ENCODE measurements at regions not wholly inside any gene's neighbourhood (a gene's known extent, or its start where the extent isn't known, plus 50 kb on each side); places are given as distances from the start of the nearest gene placed in this dataset.
A peak's percentile ranks its signal among the peaks of the same experiment; 100 is the strongest.
"Not testable (repeated sequence)": the region's sequence is repeated elsewhere in the genome, so short reads cannot be mapped to it uniquely, and the experiment has no call there.

DNA sequence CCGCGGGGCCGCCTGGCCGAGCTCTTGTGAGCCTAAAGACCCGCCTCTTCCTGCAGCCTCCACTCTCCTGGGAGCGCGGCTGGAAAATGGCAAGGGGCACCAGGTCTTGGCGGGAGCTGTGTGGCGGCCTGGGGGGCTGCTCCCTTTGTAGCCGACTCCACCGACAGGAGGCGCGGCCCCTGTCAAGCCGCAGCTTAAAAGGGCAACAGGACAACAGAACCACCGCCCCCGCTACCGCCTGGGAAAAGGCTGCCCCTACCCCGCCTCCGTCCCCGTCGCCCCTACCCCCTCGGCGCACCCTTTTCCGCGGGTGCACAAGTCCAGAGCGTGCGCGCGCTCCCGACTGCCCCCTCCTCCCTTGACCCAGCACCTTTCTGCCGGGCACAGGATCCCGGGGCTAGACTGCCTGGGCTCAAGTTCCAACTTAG lies 60.3 kb downstream of the GOLGA8K start:
- H3K4me1 ChIP-seq; H3K36me3 ChIP-seq (replicated peaks); H3K9me3 ChIP-seq; in situ Hi-C loops (cut with MboI; ENCODE audit: low sequenced_read_pairs); H3K27me3 ChIP-seq (ENCODE audit: low read depth): not testable (repeated sequence)
- peak overlapping the region; percentile 19 for H3K4me3 ChIP-seq
- DNase-seq (ENCODE audit: low spot score in 2 of 2) = peak; percentile 50 to 90

DNA sequence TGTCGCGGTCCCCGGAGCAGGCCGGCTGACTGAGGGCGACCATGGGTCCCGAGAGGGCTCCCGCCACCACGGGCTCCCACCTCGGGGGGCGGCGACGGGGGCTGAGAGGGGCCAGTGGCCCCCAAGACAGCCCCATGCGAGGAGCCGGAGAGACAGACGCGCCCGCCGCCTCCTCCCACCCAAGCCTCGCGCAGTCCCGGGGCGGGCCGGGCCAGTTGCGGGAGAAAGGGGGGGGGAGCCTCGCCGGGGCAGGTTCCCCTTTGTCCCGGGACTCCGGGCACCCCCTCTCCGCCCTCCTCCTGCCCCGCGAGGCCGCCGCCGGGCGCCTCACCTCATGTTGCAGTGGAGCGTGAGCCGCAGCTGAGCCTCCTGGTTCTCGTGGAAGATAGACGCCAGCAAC lies 60.8 kb downstream of the GOLGA8K start:
- H3K4me1 ChIP-seq; H3K27me3 ChIP-seq (ENCODE audit: low read depth); in situ Hi-C loops (cut with MboI; ENCODE audit: low sequenced_read_pairs); H3K36me3 ChIP-seq (replicated peaks); H3K4me3 ChIP-seq; DNase-seq (ENCODE audit: low spot score in 2 of 2); H3K9me3 ChIP-seq: not testable (repeated sequence)

DNA sequence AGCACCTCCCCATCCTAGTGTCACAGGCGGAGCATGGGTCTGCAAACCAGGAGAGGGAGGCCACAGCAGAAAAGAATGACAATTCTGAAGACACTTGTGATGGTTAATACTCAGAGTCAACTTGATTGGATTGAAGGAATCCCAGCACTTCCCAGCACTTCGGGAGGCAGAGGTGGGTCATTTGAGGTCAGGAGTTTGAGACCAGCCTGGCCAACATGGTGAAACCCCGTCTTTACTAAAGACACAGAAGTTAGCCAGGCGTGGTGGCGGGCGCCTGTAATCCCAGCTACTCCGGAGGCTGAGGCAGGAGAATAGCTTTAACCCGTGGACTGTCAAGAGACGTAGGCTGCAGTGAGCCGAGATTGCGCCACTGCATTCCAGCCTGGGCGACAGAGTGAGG lies 61.6 kb downstream of the GOLGA8K start:
- H3K4me1 ChIP-seq; in situ Hi-C loops (cut with MboI; ENCODE audit: low sequenced_read_pairs); H3K9me3 ChIP-seq; H3K36me3 ChIP-seq (replicated peaks); H3K27me3 ChIP-seq (ENCODE audit: low read depth): not testable (repeated sequence)
- DNase-seq (ENCODE audit: low spot score in 2 of 2) = peak in 1 of 2 experiments; percentile 11
- H3K4me3 ChIP-seq = peak overlapping the region; percentile 26

DNA sequence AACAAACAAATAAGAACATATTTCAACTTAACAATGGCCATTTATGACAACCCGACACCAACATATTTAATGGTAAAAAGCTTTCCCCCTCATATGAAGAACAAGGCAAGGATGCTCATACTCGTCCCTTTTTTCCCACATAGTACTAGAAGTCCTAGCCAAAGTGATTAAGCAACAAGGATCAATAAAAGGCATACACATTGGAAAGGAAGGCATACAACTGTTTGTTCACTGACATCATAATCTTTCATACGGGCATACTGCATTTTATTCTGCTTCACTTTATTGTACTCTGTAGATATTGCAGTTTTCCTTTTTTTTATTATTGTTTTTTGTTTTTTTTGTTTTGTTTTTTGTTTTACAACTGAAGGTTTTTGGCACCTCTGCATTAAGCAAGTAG lies 66.3 kb downstream of the GOLGA8K start:
- H3K4me1 ChIP-seq; H3K4me3 ChIP-seq; H3K36me3 ChIP-seq (replicated peaks); DNase-seq (ENCODE audit: low spot score in 2 of 2); H3K9me3 ChIP-seq; in situ Hi-C loops (cut with MboI; ENCODE audit: low sequenced_read_pairs); H3K27me3 ChIP-seq (ENCODE audit: low read depth): not testable (repeated sequence)

DNA sequence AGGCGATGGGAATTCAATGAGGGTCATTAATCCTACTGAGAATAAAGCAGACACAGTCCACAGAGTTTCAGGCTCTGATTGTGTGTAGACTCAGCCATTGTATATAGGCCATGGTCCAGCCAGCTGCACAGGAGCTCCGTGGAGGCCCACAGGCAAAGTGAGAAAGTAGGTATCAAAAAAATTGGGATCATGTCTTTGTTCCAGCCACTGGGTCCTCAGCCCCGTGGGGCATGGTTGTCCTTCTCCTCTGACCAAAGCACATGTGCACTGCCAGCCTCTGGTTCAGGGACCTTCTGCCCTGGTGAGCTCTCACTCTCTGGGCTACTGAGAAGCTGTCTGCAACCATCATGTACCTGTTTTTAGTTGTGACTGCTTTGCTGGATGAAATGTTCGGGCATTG lies 79.7 kb downstream of the GOLGA8K start:
- DNase-seq (ENCODE audit: low spot score in 2 of 2); H3K9me3 ChIP-seq; H3K36me3 ChIP-seq (replicated peaks); in situ Hi-C loops (cut with MboI; ENCODE audit: low sequenced_read_pairs); H3K4me1 ChIP-seq; H3K4me3 ChIP-seq; H3K27me3 ChIP-seq (ENCODE audit: low read depth): not testable (repeated sequence)

DNA sequence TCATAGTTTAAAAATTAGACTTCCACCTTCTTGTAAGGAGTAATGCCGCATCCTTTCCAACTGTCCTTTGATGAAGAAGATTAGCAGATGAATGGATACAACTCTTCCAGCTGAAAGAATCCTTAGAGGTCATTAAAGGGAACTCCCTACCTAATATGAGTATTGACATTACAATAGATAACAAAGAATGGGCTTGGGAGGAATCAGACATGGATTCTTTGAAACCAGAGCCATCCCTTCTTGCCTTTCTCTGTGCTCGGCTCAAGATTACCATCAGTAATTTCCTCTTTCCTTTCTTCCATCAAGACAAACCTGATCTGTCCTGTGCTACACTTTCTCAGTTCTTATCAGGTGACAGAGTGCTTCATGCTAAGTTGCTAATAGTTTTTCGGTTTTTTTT lies 83.8 kb downstream of the GOLGA8K start:
- H3K36me3 ChIP-seq (replicated peaks); H3K4me1 ChIP-seq; H3K4me3 ChIP-seq; H3K27me3 ChIP-seq (ENCODE audit: low read depth); H3K9me3 ChIP-seq; DNase-seq (ENCODE audit: low spot score in 2 of 2); in situ Hi-C loops (cut with MboI; ENCODE audit: low sequenced_read_pairs): not testable (repeated sequence)

DNA sequence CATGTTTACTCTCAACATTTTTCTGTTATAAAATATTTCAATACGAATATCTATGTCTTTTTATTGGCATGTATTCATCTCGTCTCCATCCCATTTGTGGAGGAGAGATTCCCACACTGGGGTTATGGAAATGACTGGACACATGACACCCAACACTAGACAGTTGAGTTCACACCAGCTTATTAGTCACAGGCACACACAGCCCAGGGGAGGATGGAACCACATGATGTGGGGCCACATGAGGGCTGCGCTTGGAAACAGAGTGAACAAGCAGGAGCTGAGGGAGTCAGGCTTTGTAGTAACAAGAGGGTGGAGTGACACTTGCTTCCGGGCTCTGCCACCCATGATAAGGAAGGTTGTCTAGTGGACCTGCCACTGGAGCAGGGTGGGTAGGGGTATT lies 86.6 kb downstream of the GOLGA8K start:
- H3K4me1 ChIP-seq; in situ Hi-C loops (cut with MboI; ENCODE audit: low sequenced_read_pairs); H3K36me3 ChIP-seq (replicated peaks); DNase-seq (ENCODE audit: low spot score in 2 of 2); H3K4me3 ChIP-seq; H3K9me3 ChIP-seq; H3K27me3 ChIP-seq (ENCODE audit: low read depth): not testable (repeated sequence)

DNA sequence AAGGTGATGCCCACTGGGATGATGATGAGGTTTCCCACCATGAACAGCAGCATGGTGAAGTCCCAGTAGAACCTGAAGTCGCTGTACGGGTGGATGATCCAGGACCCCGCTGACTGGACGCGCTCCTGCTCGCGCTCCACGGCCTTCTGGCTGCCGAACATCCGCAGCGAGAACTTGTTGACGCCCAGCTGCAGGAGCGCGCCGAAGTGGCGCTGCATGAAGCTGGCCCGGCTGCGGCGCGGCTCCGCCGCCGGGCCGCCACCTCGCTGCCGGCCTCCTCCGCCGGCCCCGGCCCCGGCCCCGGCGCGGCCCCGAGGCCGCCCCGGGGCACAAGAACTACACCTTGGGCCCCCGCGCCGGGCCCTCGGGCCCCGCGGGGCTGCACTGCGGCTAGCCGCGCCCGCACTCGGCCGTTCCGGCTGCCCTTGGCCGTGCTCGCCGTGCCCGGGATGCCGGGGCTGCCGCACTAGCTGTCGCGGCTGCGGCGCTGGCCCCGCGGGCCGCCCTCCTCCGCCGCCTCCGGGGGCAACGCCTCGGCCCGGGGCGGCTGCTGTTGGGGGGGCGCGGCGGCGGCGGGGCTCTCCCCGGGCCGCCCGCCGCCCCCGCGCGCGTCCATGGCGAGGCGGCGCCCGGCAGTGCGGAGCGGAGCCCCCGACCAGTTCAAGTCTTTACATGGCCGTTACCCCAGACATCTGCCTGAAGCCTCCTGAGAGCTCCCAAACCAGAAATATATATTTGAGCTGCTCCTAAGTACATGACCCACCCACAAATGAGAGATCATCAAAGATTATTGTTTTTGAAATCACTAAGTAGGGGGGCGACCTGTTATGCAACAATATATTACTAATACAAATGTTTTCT lies 87.8 kb downstream of the GOLGA8K start:
- H3K36me3 ChIP-seq (replicated peaks); DNase-seq (ENCODE audit: low spot score in 2 of 2); H3K4me1 ChIP-seq; H3K4me3 ChIP-seq; H3K27me3 ChIP-seq (ENCODE audit: low read depth); in situ Hi-C loops (cut with MboI; ENCODE audit: low sequenced_read_pairs); H3K9me3 ChIP-seq: not testable (repeated sequence)

DNA sequence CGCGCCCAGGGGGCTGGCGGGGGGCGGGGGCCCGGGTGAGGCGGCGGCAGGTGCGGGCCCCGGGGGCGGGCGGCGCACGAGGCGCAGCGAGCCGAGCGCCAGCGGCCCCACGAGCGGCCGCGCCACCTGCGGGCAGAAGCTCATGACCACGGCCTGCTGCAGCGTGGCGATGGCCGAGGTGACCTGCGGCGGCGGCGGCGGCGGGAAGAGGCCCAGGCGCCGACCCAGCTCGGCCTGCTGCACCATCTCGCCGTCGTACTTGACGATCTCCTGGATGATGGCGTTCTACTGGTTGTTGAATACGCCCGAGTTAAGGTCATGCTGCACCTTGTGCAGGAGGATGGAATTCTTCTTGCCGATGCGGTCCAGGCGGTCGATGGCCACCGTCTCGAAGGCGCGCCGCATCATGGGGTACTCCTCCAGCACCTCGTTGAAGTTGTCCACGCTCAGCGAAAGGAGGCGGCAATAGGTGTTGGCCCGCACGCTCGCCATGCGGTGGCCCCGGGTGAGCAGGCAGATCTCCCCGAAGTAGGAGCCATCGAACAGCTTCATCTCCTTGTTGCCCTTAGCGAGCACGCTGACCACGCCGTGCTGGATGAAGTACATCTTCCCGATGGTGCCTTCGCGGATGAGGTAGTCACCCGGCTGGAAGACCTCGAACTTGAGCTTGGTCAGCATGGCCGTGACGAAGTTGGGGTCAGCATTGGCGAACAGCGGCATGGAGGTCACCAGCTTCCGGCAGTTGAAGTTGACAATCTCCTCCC lies 89.5 kb downstream of the GOLGA8K start:
- in situ Hi-C loops (cut with MboI; ENCODE audit: low sequenced_read_pairs); H3K4me1 ChIP-seq; H3K4me3 ChIP-seq; DNase-seq (ENCODE audit: low spot score in 2 of 2); H3K9me3 ChIP-seq; H3K27me3 ChIP-seq (ENCODE audit: low read depth); H3K36me3 ChIP-seq (replicated peaks): not testable (repeated sequence)

DNA sequence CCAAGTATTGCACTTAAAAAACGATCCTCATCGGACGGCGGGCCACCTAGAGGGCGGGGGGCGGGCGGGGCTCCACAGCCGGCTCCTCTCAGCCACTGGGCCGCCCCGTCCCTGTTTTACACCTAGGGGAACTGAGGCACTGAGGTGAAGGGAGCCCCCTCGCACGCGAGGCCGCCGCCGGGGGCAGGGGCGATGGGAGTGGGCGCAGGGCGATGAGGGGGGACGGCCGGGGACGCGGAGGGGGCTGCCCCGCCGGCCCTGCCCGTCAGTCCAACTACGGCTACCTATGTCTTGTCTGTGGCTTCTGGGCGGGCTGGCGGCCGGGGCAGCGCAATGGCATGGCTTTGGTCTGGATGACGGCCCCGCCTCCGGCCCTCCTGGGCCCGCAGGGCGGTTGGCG lies 90.4 kb downstream of the GOLGA8K start:
- H3K4me3 ChIP-seq; H3K9me3 ChIP-seq; DNase-seq (ENCODE audit: low spot score in 2 of 2); in situ Hi-C loops (cut with MboI; ENCODE audit: low sequenced_read_pairs); H3K4me1 ChIP-seq; H3K36me3 ChIP-seq (replicated peaks); H3K27me3 ChIP-seq (ENCODE audit: low read depth): not testable (repeated sequence)

DNA sequence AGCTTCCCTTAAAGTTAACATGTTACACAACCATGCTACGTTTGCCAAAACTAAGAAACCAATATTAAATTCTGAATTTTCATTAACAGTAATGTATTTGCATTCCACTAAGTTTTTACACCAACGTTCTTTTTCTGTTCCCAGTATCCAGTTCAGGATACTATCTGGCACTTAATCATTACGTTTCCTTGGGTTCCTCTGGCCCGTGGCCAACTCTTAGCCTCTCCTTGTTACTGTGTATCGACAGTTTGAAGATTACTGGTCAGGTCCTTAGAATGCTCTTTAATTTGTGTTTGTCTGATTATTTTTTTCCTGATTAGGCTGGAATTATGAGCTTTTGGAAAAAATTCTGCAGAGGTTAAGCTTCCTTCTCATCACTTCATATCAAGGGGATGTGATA lies 95.5 kb downstream of the GOLGA8K start:
- H3K27me3 ChIP-seq (ENCODE audit: low read depth); H3K4me1 ChIP-seq; H3K4me3 ChIP-seq; H3K36me3 ChIP-seq (replicated peaks); DNase-seq (ENCODE audit: low spot score in 2 of 2); H3K9me3 ChIP-seq; in situ Hi-C loops (cut with MboI; ENCODE audit: low sequenced_read_pairs): not testable (repeated sequence)

DNA sequence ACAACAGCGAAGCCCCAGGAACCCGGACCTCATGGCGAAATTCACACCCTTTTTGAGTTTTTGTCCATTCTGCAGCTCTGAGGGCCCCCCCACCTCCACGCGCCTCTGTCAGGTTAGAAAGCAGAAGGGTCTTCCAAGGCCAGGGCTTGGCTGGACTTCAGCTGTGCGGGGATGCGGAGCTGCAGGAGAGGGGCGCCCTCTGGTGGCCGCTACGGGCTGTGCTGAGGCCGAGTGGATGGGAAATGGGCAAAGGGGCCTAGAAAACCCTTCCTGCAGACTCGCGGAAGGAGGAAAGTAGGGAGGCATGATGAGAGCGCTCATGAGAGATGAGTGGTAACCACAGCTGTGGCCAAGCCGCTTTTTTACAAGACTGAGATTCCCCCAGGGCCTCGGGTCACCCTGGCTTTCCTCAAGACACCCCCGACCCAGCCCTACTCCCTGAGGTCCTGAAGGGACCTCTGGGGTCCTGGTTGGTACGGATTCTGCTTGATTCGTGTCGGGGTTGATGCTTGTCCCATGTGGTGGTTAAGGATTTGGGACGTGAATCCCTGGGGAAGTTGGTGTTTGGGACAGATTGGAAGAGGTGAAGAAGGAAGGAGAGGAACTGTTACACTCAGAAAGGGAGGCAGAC lies 126.8 kb downstream of the GOLGA8K start:
- H3K4me1 ChIP-seq; H3K27me3 ChIP-seq (ENCODE audit: low read depth); H3K36me3 ChIP-seq (replicated peaks); H3K9me3 ChIP-seq; in situ Hi-C loops (cut with MboI; ENCODE audit: low sequenced_read_pairs); DNase-seq (ENCODE audit: low spot score in 2 of 2); H3K4me3 ChIP-seq: not testable (repeated sequence)

DNA sequence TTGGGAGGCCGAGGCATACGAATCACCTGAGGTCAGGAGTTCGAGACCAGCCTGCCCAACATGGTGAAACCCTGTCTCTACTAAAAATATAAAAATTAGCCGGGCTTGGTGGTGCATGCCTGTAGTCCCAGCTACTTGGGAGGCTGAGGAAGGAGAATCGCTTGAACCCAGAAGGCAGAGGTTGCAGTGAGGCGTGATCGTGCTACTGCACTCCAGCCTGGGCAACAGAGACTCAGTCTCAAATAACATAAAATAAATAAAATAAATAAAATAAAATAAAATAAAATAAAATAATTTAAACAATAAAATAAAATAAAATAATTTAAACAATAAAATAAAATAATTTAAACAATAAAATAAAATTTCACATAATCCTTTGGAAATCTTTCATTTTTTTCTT lies 149.1 kb downstream of the GOLGA8K start:
- H3K4me1 ChIP-seq; DNase-seq (ENCODE audit: low spot score in 2 of 2); H3K4me3 ChIP-seq; H3K27me3 ChIP-seq (ENCODE audit: low read depth); H3K36me3 ChIP-seq (replicated peaks); H3K9me3 ChIP-seq; in situ Hi-C loops (cut with MboI; ENCODE audit: low sequenced_read_pairs): not testable (repeated sequence)

DNA sequence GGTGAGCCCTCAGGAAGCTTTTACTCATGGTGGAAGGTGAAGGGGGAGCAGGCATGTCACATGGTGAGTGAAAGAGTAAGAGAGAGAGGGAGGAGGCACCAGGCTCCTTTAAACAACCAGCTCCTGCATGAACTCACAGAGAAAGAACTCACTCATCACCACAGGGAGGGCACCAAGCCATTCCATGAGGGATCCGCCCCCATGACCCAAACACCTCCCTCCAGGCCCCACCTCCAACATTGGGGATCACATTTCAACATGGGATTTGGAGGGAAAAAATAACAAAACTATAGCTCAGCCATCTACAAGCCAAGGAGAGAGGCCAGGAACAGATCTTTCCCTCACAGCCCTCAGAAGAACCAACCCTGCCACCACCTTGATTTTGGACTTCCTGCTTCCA lies 153.9 kb downstream of the GOLGA8K start:
- H3K27me3 ChIP-seq (ENCODE audit: low read depth); H3K4me1 ChIP-seq; in situ Hi-C loops (cut with MboI; ENCODE audit: low sequenced_read_pairs); H3K9me3 ChIP-seq; H3K4me3 ChIP-seq; H3K36me3 ChIP-seq (replicated peaks): not testable (repeated sequence)
- DNase-seq (ENCODE audit: low spot score in 2 of 2) = peak in 1 of 2 experiments; percentile 7

Data from HAP-1 (cell line).